ENCODE measurements at regions not wholly inside any gene's neighbourhood (a gene's known extent, or its start where the extent isn't known, plus 50 kb on each side); places are given as distances from the start of the nearest gene placed in this dataset.

DNA sequence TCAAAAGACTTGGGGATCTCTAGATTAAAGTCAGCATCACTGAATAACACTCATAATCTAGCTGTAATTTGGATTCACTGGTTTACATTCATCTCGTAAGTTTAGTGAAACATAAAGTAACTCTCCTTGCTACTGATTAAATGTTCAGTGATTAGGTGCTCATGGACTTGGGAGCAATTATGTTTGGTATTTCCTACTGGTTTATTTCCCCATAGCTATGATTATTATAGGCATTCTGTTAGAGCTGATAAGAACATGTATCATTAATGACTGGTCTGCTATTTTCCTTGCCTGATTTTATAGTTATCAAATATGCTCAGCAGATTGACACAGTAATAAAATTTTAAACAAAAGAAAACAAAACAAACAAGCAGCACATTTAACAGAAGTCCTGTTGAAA is 334.7 kb upstream of the SLC8A1 start:
- FAIRE-seq (no peak), DNase-seq (ENCODE audit: low spot score) (no peak)

DNA sequence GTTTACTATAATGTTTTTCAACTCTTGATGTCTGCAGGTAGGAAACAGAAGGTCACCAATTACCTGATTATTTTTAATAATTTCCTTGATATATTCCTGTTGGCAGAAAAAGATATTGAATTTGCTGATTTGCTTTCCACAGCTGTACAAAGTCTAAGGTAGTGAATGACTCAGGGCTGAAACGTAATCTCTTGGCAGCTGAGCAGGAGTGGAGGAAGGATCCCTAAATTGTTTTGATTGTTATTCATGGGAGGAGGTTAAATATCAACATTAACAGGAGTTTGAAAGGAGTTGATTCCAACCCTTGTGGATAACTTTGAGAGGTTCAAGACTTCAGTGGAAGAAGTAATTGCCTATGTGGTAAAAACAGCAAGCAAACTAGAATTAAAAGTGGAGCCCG is 345.2 kb upstream of the SLC8A1 start:
- FAIRE-seq (peak; percentile 82), DNase-seq (ENCODE audit: low spot score) (no peak)

DNA sequence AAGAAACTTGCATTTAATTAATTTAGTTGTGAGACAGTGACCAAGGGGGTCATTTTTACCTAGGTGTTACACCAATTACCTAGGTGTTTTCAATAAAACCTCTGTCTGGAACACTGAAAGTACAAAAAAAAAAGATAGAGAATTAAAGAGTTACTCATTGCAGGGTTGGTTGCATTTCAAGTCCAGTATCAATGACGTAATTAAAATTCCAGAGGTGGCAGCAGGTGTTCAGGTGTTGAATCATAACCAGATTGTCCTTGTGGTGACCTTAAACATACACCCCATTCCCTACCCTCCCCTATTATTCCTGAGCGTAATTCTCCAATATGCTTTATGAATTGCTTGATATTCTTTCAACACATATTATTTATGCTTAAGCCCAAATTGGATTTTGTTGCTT is 352.0 kb upstream of the SLC8A1 start:
- FAIRE-seq (no peak), DNase-seq (ENCODE audit: low spot score) (peak; percentile 8)

DNA sequence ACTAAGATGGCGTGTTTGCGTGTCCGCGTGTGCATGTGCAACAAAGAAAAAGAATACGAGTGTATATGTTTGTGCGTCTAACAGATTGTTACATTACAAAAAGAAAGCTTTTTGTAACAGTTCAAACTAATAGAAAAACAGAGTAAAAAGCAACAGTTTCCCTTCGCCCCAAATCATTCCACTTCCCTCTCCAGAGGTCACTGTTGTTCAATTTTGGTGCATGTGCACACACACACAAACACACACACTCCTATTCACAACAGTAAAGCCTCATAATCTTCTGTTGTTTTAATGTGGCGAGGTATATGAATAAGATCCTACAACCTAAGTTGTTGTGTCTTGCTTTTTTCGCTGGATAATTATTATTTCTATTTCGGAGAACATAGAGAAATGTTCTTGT is 357.3 kb upstream of the SLC8A1 start:
- FAIRE-seq (no peak), DNase-seq (ENCODE audit: low spot score) (no peak)

DNA sequence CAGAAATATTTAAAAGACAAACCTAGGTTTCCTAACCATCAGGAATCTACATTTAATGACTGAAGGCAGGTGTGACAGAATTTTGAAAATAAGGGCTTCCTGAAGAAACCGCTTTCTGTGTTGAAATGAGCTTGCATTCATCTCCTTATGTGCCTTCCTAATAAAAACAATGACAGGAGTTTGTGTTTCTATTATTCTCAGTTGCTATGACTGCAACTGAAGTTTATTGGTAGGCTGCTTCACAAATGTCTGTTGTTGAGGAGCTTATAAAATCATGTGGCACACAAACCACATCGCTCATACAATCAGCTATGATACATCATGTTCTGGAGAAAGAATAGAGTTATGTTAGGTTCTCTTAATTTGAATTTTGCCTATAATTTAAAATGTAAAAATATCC is 362.7 kb upstream of the SLC8A1 start:
- FAIRE-seq (no peak), DNase-seq (ENCODE audit: low spot score) (no peak)

DNA sequence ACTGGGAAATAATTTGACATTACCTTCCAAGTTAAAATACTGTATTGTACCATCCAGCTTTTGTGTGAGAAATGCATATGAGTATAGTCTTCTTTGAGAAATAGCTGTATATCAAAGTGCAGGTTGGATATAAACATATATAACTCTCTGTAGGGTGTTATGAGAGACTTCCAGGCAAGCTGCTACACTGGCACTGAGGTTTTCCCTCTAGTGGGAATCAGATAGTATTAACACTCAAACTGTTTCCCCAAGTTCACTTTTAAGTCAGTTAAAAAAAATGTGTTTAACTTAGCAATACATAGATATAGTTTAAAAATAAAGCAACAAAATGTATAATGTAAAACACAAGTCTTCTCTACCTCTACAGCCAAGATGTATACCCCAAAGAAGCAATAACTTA is 368.4 kb upstream of the SLC8A1 start:
- FAIRE-seq (no peak), DNase-seq (ENCODE audit: low spot score) (peak; percentile 9)

DNA sequence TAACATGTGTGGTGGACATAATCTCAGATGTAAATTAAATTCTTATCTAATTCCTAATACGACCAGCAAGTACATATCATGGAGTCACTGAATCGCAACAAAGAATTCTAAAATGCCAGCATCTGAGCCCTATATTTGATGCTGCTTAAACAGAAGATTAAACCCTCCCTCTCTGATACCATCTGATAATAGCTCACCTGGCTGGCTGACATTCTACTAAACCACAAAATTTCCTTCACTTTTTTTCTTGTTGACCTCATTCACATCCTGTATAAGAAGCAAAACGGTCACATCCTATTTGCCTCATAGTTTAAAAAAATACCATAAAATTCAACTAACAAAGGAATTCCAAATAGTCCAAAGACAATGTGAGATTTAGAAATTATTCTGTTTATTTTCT is 371.6 kb upstream of the SLC8A1 start:
- FAIRE-seq (no peak), DNase-seq (ENCODE audit: low spot score) (no peak)

DNA sequence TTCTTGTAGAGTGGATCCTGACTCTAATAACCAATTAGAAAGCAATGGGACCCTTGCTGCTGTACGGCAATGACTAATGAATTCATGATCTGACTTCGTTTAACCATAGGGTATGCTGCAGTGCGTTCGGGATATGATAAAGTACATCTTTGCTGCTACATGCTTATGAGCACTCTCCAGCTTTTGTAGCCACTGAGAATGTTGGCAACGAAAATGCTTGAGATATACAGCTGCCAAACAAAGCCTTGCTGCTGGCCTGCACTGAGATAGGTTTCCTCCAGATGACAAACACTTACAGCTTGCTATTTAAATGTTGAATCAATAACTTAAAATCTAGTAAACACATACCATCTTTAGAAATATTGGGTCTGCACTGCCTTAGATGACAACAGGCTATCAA is 372.4 kb upstream of the SLC8A1 start:
- FAIRE-seq (no peak), DNase-seq (ENCODE audit: low spot score) (no peak)

DNA sequence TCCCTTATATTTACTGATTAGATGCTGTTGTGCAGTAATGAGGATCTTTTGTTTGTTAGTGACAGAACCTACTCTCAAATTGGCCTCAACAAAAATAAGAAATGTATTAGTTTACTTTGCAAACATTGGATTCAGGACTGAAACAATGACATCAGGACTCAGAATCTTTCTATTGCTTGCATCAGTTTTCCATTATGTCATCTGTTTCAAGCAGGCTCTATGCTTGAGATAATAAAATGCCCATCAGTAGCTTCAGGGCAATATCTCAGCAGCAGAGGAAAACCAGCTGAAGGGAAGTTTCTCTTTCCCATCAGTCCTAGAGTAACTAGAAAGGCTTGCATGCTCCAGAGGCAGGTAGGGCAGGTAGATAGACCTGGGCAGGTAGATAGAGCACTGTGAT is 375.5 kb upstream of the SLC8A1 start:
- FAIRE-seq (no peak), DNase-seq (ENCODE audit: low spot score) (no peak)

DNA sequence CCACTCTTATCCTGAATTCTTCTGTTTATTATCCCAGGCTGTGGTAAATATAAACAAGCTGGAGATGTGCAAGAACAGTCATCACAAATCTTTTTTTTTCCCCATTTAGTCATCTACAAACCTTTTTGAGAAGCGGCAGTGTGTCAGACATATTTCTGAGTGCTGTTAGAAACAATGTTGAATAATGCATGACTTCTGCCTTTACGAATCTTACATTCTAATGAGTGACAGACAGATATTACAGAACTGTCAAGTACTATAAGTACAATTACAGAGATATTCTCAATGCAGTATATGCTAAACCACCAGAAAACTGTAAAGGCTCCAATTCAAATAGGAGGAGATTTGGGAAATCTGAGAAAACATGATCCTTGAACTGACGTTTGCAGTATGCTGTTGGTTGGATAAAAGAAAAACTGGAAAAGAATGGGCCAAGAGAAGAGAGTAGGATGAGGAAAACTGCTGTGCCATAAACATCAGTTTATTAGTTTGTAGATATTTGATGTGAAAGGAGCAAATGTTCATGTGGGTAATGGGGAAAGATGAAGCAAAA is 379.5 kb upstream of the SLC8A1 start:
- FAIRE-seq, result no peak
- DNase-seq (ENCODE audit: low spot score), result no peak

DNA sequence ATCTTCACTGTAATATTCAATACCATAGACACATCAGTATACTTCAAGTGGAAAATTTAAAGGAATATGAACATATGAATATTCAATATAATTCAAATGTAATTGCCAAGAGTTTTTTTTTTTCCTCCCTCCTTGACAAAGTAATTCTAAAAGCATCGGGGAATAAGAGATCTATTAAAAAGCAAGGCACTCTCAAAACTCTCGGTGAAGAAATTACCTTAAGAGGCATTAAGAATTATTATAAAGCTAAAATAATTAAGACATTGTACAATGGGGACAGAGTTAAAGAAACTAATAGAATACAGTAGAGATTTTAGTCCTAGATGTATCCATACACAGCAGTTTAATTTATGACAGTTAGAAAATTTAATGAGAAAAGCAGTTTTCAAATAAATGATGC is 390.0 kb upstream of the SLC8A1 start:
- FAIRE-seq (no peak), DNase-seq (ENCODE audit: low spot score) (no peak)

DNA sequence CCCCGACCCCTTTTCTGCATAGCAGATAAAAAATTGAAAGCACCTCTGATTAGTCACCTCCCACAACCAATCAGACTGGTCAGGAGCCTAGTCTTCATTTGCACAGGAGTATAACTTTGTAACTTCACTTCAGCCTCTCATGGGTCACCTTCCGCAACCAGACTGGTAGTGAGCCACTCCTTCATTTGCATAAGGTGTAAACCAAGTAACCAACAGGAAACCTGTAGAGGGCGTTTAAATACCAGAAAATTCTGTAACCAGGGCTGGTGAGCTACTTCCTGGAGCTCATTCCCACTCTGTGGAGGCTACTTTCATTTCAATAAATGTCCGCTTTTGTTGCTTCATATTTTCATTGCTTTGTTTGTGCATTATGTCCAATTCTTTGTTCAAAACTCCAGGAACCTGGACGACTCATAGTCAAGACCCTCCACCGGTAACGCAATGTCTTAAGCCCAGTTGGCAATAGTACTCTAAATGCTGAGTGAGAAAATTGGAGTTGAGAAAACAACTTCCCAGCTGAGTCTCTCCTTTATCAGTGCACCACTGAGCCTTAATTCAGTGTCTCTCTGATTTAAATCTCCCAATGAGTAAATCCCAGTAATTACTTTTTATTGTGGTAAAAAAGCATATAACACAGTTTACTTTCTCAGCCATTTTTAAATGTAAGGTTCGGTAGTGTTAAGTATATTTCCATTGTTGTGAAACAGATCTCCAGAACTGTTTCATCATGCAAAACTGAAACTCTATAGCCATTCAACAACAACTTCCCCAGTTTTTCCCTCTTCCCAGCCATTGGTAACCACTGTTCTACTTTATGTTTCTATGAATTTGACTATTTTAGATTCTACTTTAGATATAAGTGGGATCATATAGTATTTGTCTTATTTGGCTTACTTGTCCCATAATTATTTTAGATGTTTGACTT is 392.7 kb upstream of the SLC8A1 start:
- FAIRE-seq (no peak), DNase-seq (ENCODE audit: low spot score) (peak; percentile 54)

DNA sequence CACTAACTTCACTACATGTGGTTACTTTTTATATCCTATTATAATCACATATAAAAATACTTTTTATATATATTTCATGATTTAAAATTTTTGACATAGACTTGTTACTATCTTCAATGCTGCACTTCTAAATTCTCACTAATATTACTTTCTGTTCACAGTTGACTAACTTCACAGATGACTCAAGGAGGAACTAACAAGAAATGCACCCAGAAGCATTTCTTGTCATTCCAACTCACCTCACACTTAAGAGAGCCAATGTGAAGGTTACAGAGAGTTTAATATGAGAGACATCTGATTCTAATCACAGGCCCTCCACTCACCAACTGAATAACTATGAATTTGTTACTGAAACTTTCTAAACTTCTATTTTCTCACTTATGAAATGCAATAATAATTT is 399.8 kb upstream of the SLC8A1 start:
- DNase-seq (ENCODE audit: low spot score) (no peak), FAIRE-seq (no peak)

DNA sequence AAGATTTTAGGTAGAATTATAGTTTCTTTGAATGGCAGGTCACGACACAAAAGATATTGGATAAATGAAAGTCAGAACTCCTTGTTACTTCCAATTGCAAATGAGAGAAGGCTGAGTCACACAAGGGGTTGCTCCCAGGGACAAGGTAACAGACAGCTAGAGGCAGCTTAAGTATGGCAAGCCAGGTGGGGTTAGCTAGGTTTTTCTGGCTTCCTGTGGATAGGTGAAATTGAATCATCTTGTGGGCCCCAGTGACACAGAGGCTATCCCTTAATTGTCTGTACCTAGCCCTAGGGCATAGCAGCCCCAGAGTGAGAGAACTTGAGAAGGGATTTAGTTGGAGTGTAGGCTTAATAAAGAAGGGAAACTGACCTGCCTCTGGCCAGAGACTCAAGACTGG is 407.7 kb upstream of the SLC8A1 start:
- DNase-seq (ENCODE audit: low spot score) (no peak), FAIRE-seq (no peak)

DNA sequence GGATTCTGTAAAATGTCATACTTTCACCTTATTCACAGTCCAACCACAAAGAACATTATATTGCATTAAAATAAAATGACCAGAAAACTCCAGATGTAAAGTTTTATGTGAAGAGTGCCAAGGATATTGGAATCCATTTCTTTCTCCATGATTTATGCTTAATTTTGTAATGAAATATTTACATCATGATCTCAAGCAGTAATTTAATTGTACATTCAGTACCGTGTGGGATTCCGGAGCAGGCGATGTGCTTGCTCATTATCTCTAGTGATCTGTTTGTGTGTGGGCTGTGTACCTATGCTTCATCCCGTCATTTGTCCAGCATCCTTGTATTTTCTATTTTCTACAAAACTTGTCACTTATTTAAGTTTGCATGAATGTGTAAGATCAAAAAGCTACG is 415.9 kb upstream of the SLC8A1 start:
- FAIRE-seq (no peak), DNase-seq (ENCODE audit: low spot score) (no peak)

DNA sequence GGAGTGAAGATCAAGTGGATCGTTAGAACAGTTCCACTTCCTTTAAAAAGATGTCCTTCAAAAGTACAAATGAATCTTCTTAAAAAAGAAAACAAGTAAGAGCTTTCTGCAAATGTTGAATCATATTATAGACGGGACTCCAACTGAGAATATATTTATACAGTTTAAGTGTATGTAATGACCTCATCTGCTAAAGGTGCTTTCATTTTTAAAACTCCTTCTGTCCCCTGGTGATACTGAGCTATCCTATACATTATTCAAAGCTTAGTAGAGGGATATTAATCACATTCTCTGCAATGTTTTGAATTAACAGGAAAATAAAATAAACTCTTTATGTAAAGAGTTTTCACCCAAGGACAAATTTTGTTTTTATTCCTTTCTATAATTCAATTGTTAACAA is 420.7 kb upstream of the SLC8A1 start:
- FAIRE-seq, result no peak
- no peak for DNase-seq (ENCODE audit: low spot score)

DNA sequence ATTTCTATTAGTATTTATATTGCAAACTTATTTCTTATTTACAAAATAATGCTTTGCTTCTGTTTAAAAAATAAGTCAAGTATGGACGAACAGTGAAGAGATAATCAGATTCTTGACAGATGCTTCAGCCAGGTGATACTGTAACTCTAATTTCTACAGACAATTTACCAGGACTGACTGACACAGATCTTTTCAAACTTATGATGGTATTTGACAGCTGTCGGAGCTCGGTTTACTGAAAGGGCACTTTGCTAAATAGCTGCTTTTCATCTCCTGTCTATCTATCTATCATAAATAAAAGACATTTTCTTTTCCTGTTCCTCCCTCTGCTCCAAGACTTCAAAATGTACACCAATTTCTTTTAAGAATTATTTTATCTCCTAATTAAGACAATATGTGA is 422.5 kb upstream of the SLC8A1 start:
- FAIRE-seq (no peak), DNase-seq (ENCODE audit: low spot score) (no peak)

DNA sequence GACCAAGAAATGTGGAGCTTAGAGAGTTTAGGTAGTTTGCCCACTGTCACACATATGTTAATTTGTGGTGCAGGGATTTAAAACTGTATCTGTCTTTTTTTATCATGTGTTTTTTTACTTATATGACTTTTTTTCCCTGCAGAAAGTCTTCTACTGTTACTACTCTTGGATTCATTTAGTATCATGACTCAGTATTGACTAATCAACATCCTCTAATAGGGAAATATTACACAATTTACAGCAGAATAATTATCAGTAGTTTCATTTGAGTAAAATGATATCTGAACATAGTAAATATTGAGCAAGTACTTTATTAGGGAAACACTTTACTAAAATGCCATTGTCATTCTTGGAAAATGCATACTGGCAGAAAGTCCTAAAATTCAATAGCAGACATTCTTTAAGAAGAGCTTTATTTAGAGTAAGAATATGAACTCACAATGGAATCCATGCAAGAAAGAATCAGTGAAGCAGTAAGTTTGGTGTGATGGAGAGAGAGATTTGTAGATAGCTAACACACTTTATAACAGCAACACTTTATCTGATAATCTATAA is 425.9 kb upstream of the SLC8A1 start:
- no peak for DNase-seq (ENCODE audit: low spot score)
- no peak for FAIRE-seq

DNA sequence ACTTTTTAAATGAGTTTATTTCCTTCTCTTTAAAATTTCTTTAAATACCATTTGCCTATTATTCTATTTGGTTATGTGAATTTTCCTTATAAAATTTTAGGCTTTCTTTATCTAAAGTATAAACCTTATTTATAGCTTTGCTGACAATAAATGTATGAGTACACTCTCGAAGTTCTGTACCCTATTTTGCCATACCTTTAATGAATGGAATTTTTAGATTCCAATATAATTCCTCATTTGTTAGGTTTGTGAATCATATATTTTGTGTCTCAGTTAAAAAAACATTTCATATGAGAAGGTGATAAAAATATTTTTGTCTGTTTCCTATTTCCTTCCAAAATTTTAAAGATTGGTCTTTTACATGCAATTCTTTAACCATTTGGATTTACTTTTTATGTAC is 427.4 kb upstream of the SLC8A1 start:
- FAIRE-seq (no peak), DNase-seq (ENCODE audit: low spot score) (no peak)

DNA sequence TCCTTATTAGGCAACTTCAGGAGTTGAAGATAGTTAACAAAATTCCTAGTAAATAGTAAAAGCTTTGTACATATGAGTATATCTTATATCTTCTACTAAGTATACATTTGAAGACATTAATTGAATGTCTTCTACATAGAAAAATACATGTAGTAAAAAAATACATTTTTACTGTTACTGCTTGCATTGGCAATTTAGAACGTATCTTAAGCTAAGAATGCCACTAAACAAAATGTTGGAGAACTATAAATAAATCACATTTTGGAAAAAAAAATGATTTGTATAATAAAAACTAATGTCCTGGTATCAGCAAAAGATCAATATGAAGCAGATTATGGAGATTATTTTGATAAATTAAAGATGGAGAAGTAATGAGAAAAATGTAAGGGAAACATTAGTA is 434.2 kb upstream of the SLC8A1 start:
- FAIRE-seq (no peak), DNase-seq (ENCODE audit: low spot score) (no peak)

DNA sequence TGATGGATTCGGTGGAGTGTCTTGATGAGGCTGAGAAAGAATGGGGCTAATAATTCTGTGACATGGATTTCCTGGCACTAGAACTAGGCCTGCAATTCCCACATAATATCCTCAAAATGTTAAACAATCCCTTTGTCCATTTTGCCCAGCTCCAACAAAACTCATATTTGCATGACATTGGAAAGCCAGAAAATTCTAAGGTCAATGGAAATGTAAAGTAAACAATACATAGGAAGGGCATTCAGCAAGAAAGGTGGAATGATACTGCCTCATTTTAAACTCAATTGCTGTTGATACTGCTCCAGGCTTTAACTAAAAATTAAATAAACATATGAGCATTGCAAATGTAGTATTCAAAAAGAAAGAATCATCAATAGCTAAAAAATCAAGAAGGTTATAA is 434.8 kb upstream of the SLC8A1 start:
- FAIRE-seq (no peak), DNase-seq (ENCODE audit: low spot score) (no peak)

DNA sequence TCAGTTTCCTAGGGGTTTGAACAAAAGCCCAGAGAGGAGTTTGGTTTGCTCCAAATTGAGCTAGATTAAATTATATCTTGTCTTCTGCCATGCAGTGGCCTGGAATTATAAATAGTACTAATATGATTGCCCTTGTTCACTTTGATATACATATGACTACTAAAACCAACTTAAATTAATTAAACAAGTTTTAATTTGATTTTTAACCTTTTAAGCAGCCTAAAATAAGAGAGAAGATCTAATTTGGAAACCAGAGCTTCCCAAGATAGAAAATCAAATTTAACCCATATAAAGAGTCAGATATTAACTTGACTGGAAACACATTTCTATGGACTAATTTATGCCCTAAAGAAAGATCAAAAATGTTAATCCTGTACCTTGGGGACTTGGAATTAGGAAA is 444.5 kb upstream of the SLC8A1 start:
- FAIRE-seq (no peak), DNase-seq (ENCODE audit: low spot score) (no peak)

DNA sequence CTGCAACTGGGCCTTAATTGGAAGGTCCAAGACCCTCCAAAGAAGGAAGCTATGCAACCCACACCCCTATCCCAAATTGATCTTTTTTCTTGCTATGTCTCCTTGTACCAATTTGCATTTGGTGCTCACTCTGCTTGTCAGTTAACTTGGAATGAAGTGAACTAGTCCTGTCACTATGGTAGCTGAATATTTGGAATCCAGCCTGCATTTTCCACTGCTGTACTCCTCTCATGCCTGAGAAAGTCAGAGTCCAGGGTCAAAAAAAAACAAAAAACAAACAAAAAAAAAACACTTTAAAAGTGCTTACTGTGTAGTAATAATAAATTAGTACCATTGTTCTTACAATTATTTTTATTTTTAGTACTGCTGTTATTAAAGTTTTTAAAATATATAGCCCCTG is 462.8 kb upstream of the SLC8A1 start:
- FAIRE-seq, result no peak

More for the DNA sequence above, 462.8 kb upstream of the SLC8A1 start:
- DNase-seq (ENCODE audit: low spot score), result no peak
